Loucy (cell line): ENCODE measurements at regions not wholly inside any gene's neighbourhood (a gene's known extent, or its start where the extent isn't known, plus 50 kb on each side); places are given as distances from the start of the nearest gene placed in this dataset.

Experiments used
- EZH2phosphoT487 ChIP-seq: fragments of 200-600 bp; IDR thresholded peaks from 2 replicates; pipeline ENCODE4 v1.6.1; 2018; ENCODE audit warnings: antibody characterized with exemption, mild to moderate bottlenecking, moderate library complexity, borderline replicate concordance
- TF ChIP-seq, protein P1 (sequence below): fragments of 200-600 bp; sonication (generic); conservative IDR thresholded peaks from 2 replicates; pipeline ENCODE4 v1.5.1; 2014; ENCODE audit warnings: mild to moderate bottlenecking, antibody characterized with exemption, low read length

DNA sequence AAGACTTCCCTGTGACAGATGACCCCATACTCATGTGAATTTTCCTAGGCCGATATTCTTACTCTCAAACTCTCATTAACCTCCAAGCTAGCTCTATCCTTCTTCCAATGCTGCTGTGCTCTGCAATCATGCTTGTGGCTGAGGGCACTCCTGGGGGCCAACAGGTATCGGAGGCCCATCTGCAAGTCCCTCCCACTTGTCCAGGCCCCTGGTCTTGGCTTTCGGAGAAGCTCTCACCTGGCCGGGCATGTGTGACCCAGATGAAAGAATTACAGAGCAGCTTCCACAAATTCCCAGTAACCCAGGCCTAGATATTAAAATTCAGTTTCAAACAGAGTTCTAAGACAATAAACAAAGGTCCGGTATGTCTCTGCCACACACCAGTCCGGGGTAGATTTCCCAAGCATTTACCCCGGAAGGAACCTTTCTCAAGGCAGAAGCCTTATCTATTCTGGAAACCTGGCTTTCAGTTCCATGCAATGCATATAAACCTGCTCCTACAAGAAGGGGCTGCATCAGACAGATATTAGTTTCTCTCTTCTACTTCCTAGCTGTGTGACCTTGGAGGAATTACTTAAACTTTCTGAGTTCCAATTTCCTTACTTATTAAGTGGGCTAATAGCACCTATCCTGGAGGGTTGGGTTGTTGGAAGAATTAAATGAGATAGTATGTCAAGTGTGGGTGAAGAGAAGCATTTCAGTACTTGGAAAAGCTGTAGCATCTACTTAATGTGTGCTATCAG lies 270.8 kb downstream of the PTTG2 start:
- TF ChIP-seq, protein P1, sequence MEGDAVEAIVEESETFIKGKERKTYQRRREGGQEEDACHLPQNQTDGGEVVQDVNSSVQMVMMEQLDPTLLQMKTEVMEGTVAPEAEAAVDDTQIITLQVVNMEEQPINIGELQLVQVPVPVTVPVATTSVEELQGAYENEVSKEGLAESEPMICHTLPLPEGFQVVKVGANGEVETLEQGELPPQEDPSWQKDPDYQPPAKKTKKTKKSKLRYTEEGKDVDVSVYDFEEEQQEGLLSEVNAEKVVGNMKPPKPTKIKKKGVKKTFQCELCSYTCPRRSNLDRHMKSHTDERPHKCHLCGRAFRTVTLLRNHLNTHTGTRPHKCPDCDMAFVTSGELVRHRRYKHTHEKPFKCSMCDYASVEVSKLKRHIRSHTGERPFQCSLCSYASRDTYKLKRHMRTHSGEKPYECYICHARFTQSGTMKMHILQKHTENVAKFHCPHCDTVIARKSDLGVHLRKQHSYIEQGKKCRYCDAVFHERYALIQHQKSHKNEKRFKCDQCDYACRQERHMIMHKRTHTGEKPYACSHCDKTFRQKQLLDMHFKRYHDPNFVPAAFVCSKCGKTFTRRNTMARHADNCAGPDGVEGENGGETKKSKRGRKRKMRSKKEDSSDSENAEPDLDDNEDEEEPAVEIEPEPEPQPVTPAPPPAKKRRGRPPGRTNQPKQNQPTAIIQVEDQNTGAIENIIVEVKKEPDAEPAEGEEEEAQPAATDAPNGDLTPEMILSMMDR: no peak
- TF ChIP-seq EZH2phosphoT487: no peak
